Brain microvascular endothelial cell (primary cell): ENCODE measurements at regions not wholly inside any gene's neighbourhood (a gene's known extent, or its start where the extent isn't known, plus 50 kb on each side); places are given as distances from the start of the nearest gene placed in this dataset.
A peak's percentile ranks its signal among the peaks of the same experiment; 100 is the strongest.
"Not testable (repeated sequence)": the region's sequence is repeated elsewhere in the genome, so short reads cannot be mapped to it uniquely, and the experiment has no call there.

Experiments
- DNase-seq: peaks from one replicate; pipeline ENCODE4 v3.0.0-alpha.2; 2020
- H3K27ac ChIP-seq: fragments of 250-450 bp; sonication (Bioruptor Pico); 2 replicates; pipeline ENCODE4 v1.5.1; 2020; ENCODE audit warnings: mild to moderate bottlenecking, moderate library complexity
- H3K27me3 ChIP-seq: fragments of 250-450 bp; sonication (Bioruptor Pico); replicated peaks from 2 replicates; pipeline ENCODE4 v1.5.1; 2020; ENCODE audit warnings: mild to moderate bottlenecking
- H3K36me3 ChIP-seq: fragments of 250-450 bp; sonication (Bioruptor Pico); replicated peaks from 2 replicates; pipeline ENCODE4 v1.5.1; 2020; ENCODE audit warnings: mild to moderate bottlenecking
- H3K4me3 ChIP-seq: 2 replicates; pipeline ENCODE4 v1.5.1; 2011; ENCODE audit warnings: low read depth, mild to moderate bottlenecking, control low read depth, low read length, moderate library complexity
- CTCF ChIP-seq: IDR thresholded peaks from 2 replicates; pipeline ENCODE4 v1.5.1; 2011; ENCODE audit warnings: low read depth, mild to moderate bottlenecking, moderate library complexity, low read length, control low read depth, inconsistent platforms; ENCODE audit errors: missing control alignments
- in situ Hi-C: cut with HindIII; loops from 2 replicates; pipeline ENCODE4 v1.10.0; 2017; ENCODE audit warnings: low sequenced_read_pairs, low pct_ligation_motif_present

GRCh38 chr20:52035498-52035897 lies 156.1 kb downstream of the ZFP64 start:
- H3K27me3 ChIP-seq = no peaks in the 10 kb centered on the region
- in situ Hi-C loops = no loop called here

GRCh38 chr20:52034581-52034980 lies 157.0 kb downstream of the ZFP64 start:
- TF ChIP-seq CTCF = no peak
- no peak overlapping the region for H3K27ac ChIP-seq
- in situ Hi-C loops = no loop called here

More at GRCh38 chr20:52035498-52035897, 156.1 kb downstream of the ZFP64 start:
- no peak overlapping the region for H3K4me3 ChIP-seq
- DNase-seq = no peak
- TF ChIP-seq CTCF = no peak
- no peak overlapping the region for H3K27ac ChIP-seq
- H3K36me3 ChIP-seq = no peaks in the 10 kb centered on the region

GRCh38 chr20:52033313-52033712 lies 158.3 kb downstream of the ZFP64 start:
- no peaks in the 10 kb centered on the region for H3K36me3 ChIP-seq
- no peak overlapping the region for H3K27ac ChIP-seq
- TF ChIP-seq CTCF = no peak
- DNase-seq = no peak
- no peaks in the 10 kb centered on the region for H3K27me3 ChIP-seq
- in situ Hi-C loops = no loop called here
- no peak overlapping the region for H3K4me3 ChIP-seq

More at GRCh38 chr20:52034581-52034980, 157.0 kb downstream of the ZFP64 start:
- no peaks in the 10 kb centered on the region for H3K36me3 ChIP-seq
- no peaks in the 10 kb centered on the region for H3K27me3 ChIP-seq
- DNase-seq = no peak
- no peak overlapping the region for H3K4me3 ChIP-seq

GRCh38 chr20:52032304-52032683 lies 159.3 kb downstream of the ZFP64 start:
- peak overlapping the region; percentile 77 for H3K27ac ChIP-seq
- in situ Hi-C loops = not testable (repeated sequence)

GRCh38 chr20:52031563-52032303 lies 159.8 kb downstream of the ZFP64 start:
- Histone ChIP-seq H3K27me3 (no peaks in the 10 kb centered on the region), H3K27ac (peak overlapping the region; percentile 77), H3K36me3 (no peaks in the 10 kb centered on the region), H3K4me3 (no peak overlapping the region)
- in situ Hi-C loops = no loop called here
- peak; percentile 90 for DNase-seq
- TF ChIP-seq CTCF = no peak

More at GRCh38 chr20:52032304-52032683, 159.3 kb downstream of the ZFP64 start:
- H3K27me3 ChIP-seq, H3K36me3 ChIP-seq, DNase-seq, H3K4me3 ChIP-seq: not testable (repeated sequence)

- no peak overlapping the region for H3K4me3 ChIP-seq
- no peaks in the 10 kb centered on the region for H3K27me3 ChIP-seq
- no peak for TF ChIP-seq CTCF
- H3K36me3 ChIP-seq = no peaks in the 10 kb centered on the region
- in situ Hi-C loops = no loop called here
- no peak for DNase-seq
- H3K27ac ChIP-seq = peak overlapping the region; percentile 77
These were observed 160.4 kb downstream of the ZFP64 start for GRCh38 chr20:52031206-52031562.

- H3K36me3 ChIP-seq, in situ Hi-C loops, H3K27me3 ChIP-seq, H3K27ac ChIP-seq, DNase-seq, H3K4me3 ChIP-seq: not testable (repeated sequence)
These were observed 162.4 kb downstream of the ZFP64 start for GRCh38 chr20:52029129-52029528.
